WTC11 (cell line): ENCODE measurements at regions not wholly inside any gene's neighbourhood (a gene's known extent, or its start where the extent isn't known, plus 50 kb on each side); places are given as distances from the start of the nearest gene placed in this dataset.

Experiments
- ATAC-seq: fragments of 200-7000 bp; cut with Tn5 transposase; 2 replicates; pipeline ENCODE4 v1.10.0; 2021; ENCODE audit warnings: mild to moderate bottlenecking, moderate library complexity
- CTCF ChIA-PET: fragments of 300-600 bp; sonication (Branson Sonifier 250); formaldehyde crosslinking; loops from one replicate; lab custom pipeline; 2021; ENCODE audit warnings: antibody characterized with exemption; lab: Charles Lee
- POLR2A ChIA-PET: fragments of 350-600 bp; sonication (Branson Sonifier 250); formaldehyde crosslinking; loops from one replicate; lab custom pipeline; 2021; ENCODE audit warnings: antibody characterized with exemption; lab: Charles Lee
- DNase-seq: peaks from one replicate; pipeline ENCODE4 v3.0.0; 2021; ENCODE audit warnings: low spot score
- H3K27ac Mint-ChIP-seq: 2 replicates; pipeline ENCODE4 v1.8.0; 2021; ENCODE audit warnings: mixed read lengths
- H3K27me3 Mint-ChIP-seq: 2 replicates; pipeline ENCODE4 v1.8.0; 2021; ENCODE audit warnings: low read depth, mild to moderate bottlenecking, moderate library complexity, mixed read lengths
- H3K36me3 Mint-ChIP-seq: 2 replicates; pipeline ENCODE4 v1.8.0; 2021; ENCODE audit warnings: mixed read lengths
- H3K4me1 Mint-ChIP-seq: 2 replicates; pipeline ENCODE4 v1.8.0; 2022; ENCODE audit warnings: mixed read lengths
- H3K4me3 Mint-ChIP-seq: 2 replicates; pipeline ENCODE4 v1.8.0; 2021; ENCODE audit warnings: mild to moderate bottlenecking, moderate library complexity, mixed read lengths
- H3K9me3 Mint-ChIP-seq: 2 replicates; pipeline ENCODE4 v1.8.0; 2021; ENCODE audit warnings: mixed read lengths
- ATF2 ChIP-seq: sonication (generic); formaldehyde crosslinking; IDR thresholded peaks from 2 replicates; pipeline ENCODE4 v1.8.1; 2022; ENCODE audit warnings: low read depth, missing genetic modification reagents, borderline replicate concordance
- ELF4 ChIP-seq: sonication (generic); formaldehyde crosslinking; IDR thresholded peaks from 2 replicates; pipeline ENCODE4 v1.8.1; 2022; ENCODE audit warnings: low read depth, mild to moderate bottlenecking, moderate library complexity, missing genetic modification reagents
- HMGXB4 ChIP-seq: sonication (generic); formaldehyde crosslinking; IDR thresholded peaks from 2 replicates; pipeline ENCODE4 v1.8.1; 2023; ENCODE audit warnings: mild to moderate bottlenecking, moderate library complexity, missing genetic modification reagents
- IRF1 ChIP-seq: sonication (generic); formaldehyde crosslinking; IDR thresholded peaks from 2 replicates; pipeline ENCODE4 v1.8.0; 2023; ENCODE audit warnings: missing genetic modification reagents
- IRF2 ChIP-seq: sonication (generic); formaldehyde crosslinking; IDR thresholded peaks from 2 replicates; pipeline ENCODE4 v1.8.0; 2022; ENCODE audit warnings: low read depth, missing genetic modification reagents, borderline replicate concordance
- KAT7 ChIP-seq: sonication (generic); formaldehyde crosslinking; IDR thresholded peaks from 2 replicates; pipeline ENCODE4 v1.8.1; 2023; ENCODE audit warnings: missing genetic modification reagents, mild to moderate bottlenecking, borderline replicate concordance
- PREB ChIP-seq: sonication (generic); formaldehyde crosslinking; IDR thresholded peaks from 2 replicates; pipeline ENCODE4 v1.8.1; 2022; ENCODE audit warnings: mild to moderate bottlenecking, missing genetic modification reagents, moderate library complexity, borderline replicate concordance
- PRRX2 ChIP-seq: fragments of 250-450 bp; sonication (Bioruptor Pico); IDR thresholded peaks from 2 replicates; pipeline ENCODE4 v1.8.0; 2021; ENCODE audit warnings: mild to moderate bottlenecking
- RORB ChIP-seq: fragments of 250-450 bp; sonication (Bioruptor Pico); IDR thresholded peaks from 2 replicates; pipeline ENCODE4 v1.9.0; 2021; ENCODE audit warnings: mild to moderate bottlenecking
- TEAD4 ChIP-seq: sonication (generic); formaldehyde crosslinking; IDR thresholded peaks from 2 replicates; pipeline ENCODE4 v1.8.0; 2022; ENCODE audit warnings: mild to moderate bottlenecking, missing genetic modification reagents
- ZBTB21 ChIP-seq: sonication (generic); formaldehyde crosslinking; IDR thresholded peaks from 2 replicates; pipeline ENCODE4 v1.8.1; 2023; ENCODE audit warnings: mild to moderate bottlenecking, missing genetic modification reagents, borderline replicate concordance
- ZNF219 ChIP-seq: sonication (generic); formaldehyde crosslinking; IDR thresholded peaks from 2 replicates; pipeline ENCODE4 v1.8.0; 2023; ENCODE audit warnings: missing genetic modification reagents, mild to moderate bottlenecking, borderline replicate concordance
- ZNF396 ChIP-seq: fragments of 250-450 bp; sonication (Bioruptor Pico); IDR thresholded peaks from 2 replicates; pipeline ENCODE4 v1.8.0; 2021; ENCODE audit warnings: mild to moderate bottlenecking, moderate library complexity, borderline replicate concordance
- ZNF425 ChIP-seq: fragments of 250-450 bp; sonication (Bioruptor Pico); conservative IDR thresholded peaks from 2 replicates; pipeline ENCODE4 v1.9.0; 2021; ENCODE audit warnings: mild to moderate bottlenecking
- ZNF512 ChIP-seq: sonication (generic); formaldehyde crosslinking; IDR thresholded peaks from 2 replicates; pipeline ENCODE4 v1.8.1; 2022; ENCODE audit warnings: missing genetic modification reagents, borderline replicate concordance

GRCh38 chr18:25648716-25649260 lies 296.8 kb upstream of the ZNF521 start:
- ChIA-PET CTCF (interaction anchor here (1.2 kb wide), 1 partner anchor 341 kb away, joined by 3 read pairs; no protein-coding TSS in a partner anchor), POLR2A (no interaction called here)
- H3K4me3 Mint-ChIP-seq, result no peak overlapping the region
- H3K36me3 Mint-ChIP-seq, result no peaks in the 10 kb centered on the region
- H3K9me3 Mint-ChIP-seq, result peaks cover 31% of the 10 kb centered on the region
- H3K27me3 Mint-ChIP-seq, result no peaks in the 10 kb centered on the region
- TF ChIP-seq ZNF396 (CRISPR knock-in tag) (no peak), HMGXB4 (CRISPR knock-in tag) (no peak), PREB (CRISPR knock-in tag) (no peak), ZNF512 (no peak), IRF2 (no peak)
- TF ChIP-seq, all 79 proteins: peak for 0
- no peak overlapping the region for H3K27ac Mint-ChIP-seq
- no peak for ATAC-seq
- H3K4me1 Mint-ChIP-seq, result peaks cover 25% of the 10 kb centered on the region
- no peak for DNase-seq

- CTCF ChIA-PET, result no interaction called here
- H3K4me3 Mint-ChIP-seq, result no peak overlapping the region
- H3K27ac Mint-ChIP-seq, result no peak overlapping the region
- ATAC-seq (no peak), DNase-seq (no peak)
- H3K36me3 Mint-ChIP-seq, result no peaks in the 10 kb centered on the region
- peaks cover 31% of the 10 kb centered on the region for H3K9me3 Mint-ChIP-seq
- no peaks in the 10 kb centered on the region for H3K27me3 Mint-ChIP-seq
- TF ChIP-seq ELF4, result no peak
- TF ChIP-seq ZNF425 (CRISPR knock-in tag), result no peak
- TF ChIP-seq RORB (CRISPR knock-in tag), result no peak
- TF ChIP-seq PRRX2 (CRISPR knock-in tag), result no peak
- TF ChIP-seq IRF1 (CRISPR knock-in tag), result no peak
- no peak for TF ChIP-seq TEAD4 (CRISPR knock-in tag)
- TF ChIP-seq KAT7, result no peak
- no peak for TF ChIP-seq ZBTB21 (CRISPR knock-in tag)
- TF ChIP-seq ZNF219 (CRISPR knock-in tag), result no peak
- TF ChIP-seq ZNF396 (CRISPR knock-in tag), result no peak
- TF ChIP-seq ATF2 (CRISPR knock-in tag), result no peak
- H3K4me1 Mint-ChIP-seq, result peaks cover 19% of the 10 kb centered on the region
- POLR2A ChIA-PET, result no interaction called here
Measured at GRCh38 chr18:25647404-25647803, 295.4 kb upstream of the ZNF521 start.
